ENCODE measurements at regions not wholly inside any gene's neighbourhood (a gene's known extent, or its start where the extent isn't known, plus 50 kb on each side); places are given as distances from the start of the nearest gene placed in this dataset.

GRCh38 chr6:86147859-86148258 is 505.2 kb upstream of the SYNCRIP start:
- TF ChIP-seq GATA2 (IDR thresholded peaks at IDR 0.05; ENCODE audit: low read depth, low read length) (no peak), GATA3 (IDR thresholded peaks at IDR 0.05; ENCODE audit: low read depth, low read length) (no peak)

- no peak for TF ChIP-seq GATA2 (IDR thresholded peaks at IDR 0.05; ENCODE audit: low read depth, low read length)
- TF ChIP-seq GATA3 (IDR thresholded peaks at IDR 0.05; ENCODE audit: low read depth, low read length): no peak
These were observed 504.6 kb upstream of the SYNCRIP start for GRCh38 chr6:86147311-86147710.

- TF ChIP-seq GATA3 (IDR thresholded peaks at IDR 0.05; ENCODE audit: low read depth, low read length): no peak
- TF ChIP-seq GATA2 (IDR thresholded peaks at IDR 0.05; ENCODE audit: low read depth, low read length): no peak
These were observed 499.6 kb upstream of the SYNCRIP start for GRCh38 chr6:86142326-86142725.

- TF ChIP-seq GATA2 (IDR thresholded peaks at IDR 0.05; ENCODE audit: low read depth, low read length) (no peak), GATA3 (IDR thresholded peaks at IDR 0.05; ENCODE audit: low read depth, low read length) (no peak)
These were observed 485.6 kb upstream of the SYNCRIP start for GRCh38 chr6:86128130-86128814.

- TF ChIP-seq GATA2 (IDR thresholded peaks at IDR 0.05; ENCODE audit: low read depth, low read length) (no peak), GATA3 (IDR thresholded peaks at IDR 0.05; ENCODE audit: low read depth, low read length) (no peak)
These were observed 479.4 kb upstream of the SYNCRIP start for GRCh38 chr6:86122086-86122485.

- no peak for TF ChIP-seq GATA3 (IDR thresholded peaks at IDR 0.05; ENCODE audit: low read depth, low read length)
- no peak for TF ChIP-seq GATA2 (IDR thresholded peaks at IDR 0.05; ENCODE audit: low read depth, low read length)
These were observed 475.6 kb upstream of the SYNCRIP start for GRCh38 chr6:86118271-86118670.

GRCh38 chr6:86107985-86108384 is 465.3 kb upstream of the SYNCRIP start:
- TF ChIP-seq GATA3 (IDR thresholded peaks at IDR 0.05; ENCODE audit: low read depth, low read length): no peak
- TF ChIP-seq GATA2 (IDR thresholded peaks at IDR 0.05; ENCODE audit: low read depth, low read length): no peak

GRCh38 chr6:86087954-86088353 is 445.3 kb upstream of the SYNCRIP start:
- no peak for TF ChIP-seq GATA3 (IDR thresholded peaks at IDR 0.05; ENCODE audit: low read depth, low read length)

- TF ChIP-seq GATA3 (IDR thresholded peaks at IDR 0.05; ENCODE audit: low read depth, low read length) (peak; percentile 38; the same call in 1 of the 2 replicates), GATA2 (IDR thresholded peaks at IDR 0.05; ENCODE audit: low read depth, low read length) (peak; percentile 61)
These were observed 437.3 kb upstream of the SYNCRIP start for GRCh38 chr6:86079938-86080337.

- TF ChIP-seq GATA3 (IDR thresholded peaks at IDR 0.05; ENCODE audit: low read depth, low read length) (no peak), GATA2 (IDR thresholded peaks at IDR 0.05; ENCODE audit: low read depth, low read length) (no peak)
These were observed 427.5 kb upstream of the SYNCRIP start for GRCh38 chr6:86070151-86070550.

GRCh38 chr6:86045038-86045437 is 402.4 kb upstream of the SYNCRIP start:
- TF ChIP-seq GATA2 (IDR thresholded peaks at IDR 0.05; ENCODE audit: low read depth, low read length) (no peak), GATA3 (IDR thresholded peaks at IDR 0.05; ENCODE audit: low read depth, low read length) (no peak)

- TF ChIP-seq GATA2 (IDR thresholded peaks at IDR 0.05; ENCODE audit: low read depth, low read length) (no peak), GATA3 (IDR thresholded peaks at IDR 0.05; ENCODE audit: low read depth, low read length) (no peak)
These were observed 399.5 kb upstream of the SYNCRIP start for GRCh38 chr6:86042214-86042613.

GRCh38 chr6:86031713-86032112 is 389.0 kb upstream of the SYNCRIP start:
- TF ChIP-seq GATA3 (IDR thresholded peaks at IDR 0.05; ENCODE audit: low read depth, low read length): no peak
- TF ChIP-seq GATA2 (IDR thresholded peaks at IDR 0.05; ENCODE audit: low read depth, low read length): no peak

GRCh38 chr6:86030875-86031274 is 388.2 kb upstream of the SYNCRIP start:
- no peak for TF ChIP-seq GATA3 (IDR thresholded peaks at IDR 0.05; ENCODE audit: low read depth, low read length)
- TF ChIP-seq GATA2 (IDR thresholded peaks at IDR 0.05; ENCODE audit: low read depth, low read length): no peak

GRCh38 chr6:86028776-86029175 is 386.1 kb upstream of the SYNCRIP start:
- TF ChIP-seq GATA2 (IDR thresholded peaks at IDR 0.05; ENCODE audit: low read depth, low read length): no peak
- no peak for TF ChIP-seq GATA3 (IDR thresholded peaks at IDR 0.05; ENCODE audit: low read depth, low read length)

GRCh38 chr6:86017236-86017635 is 374.6 kb upstream of the SYNCRIP start:
- TF ChIP-seq GATA3 (IDR thresholded peaks at IDR 0.05; ENCODE audit: low read depth, low read length): no peak
- TF ChIP-seq GATA2 (IDR thresholded peaks at IDR 0.05; ENCODE audit: low read depth, low read length): no peak

All from SH-SY5Y (cell line).